ENCODE measurements at regions not wholly inside any gene's neighbourhood (a gene's known extent, or its start where the extent isn't known, plus 50 kb on each side); places are given as distances from the start of the nearest gene placed in this dataset.
"Not testable (repeated sequence)": the region's sequence is repeated elsewhere in the genome, so short reads cannot be mapped to it uniquely, and the experiment has no call there.

DNA sequence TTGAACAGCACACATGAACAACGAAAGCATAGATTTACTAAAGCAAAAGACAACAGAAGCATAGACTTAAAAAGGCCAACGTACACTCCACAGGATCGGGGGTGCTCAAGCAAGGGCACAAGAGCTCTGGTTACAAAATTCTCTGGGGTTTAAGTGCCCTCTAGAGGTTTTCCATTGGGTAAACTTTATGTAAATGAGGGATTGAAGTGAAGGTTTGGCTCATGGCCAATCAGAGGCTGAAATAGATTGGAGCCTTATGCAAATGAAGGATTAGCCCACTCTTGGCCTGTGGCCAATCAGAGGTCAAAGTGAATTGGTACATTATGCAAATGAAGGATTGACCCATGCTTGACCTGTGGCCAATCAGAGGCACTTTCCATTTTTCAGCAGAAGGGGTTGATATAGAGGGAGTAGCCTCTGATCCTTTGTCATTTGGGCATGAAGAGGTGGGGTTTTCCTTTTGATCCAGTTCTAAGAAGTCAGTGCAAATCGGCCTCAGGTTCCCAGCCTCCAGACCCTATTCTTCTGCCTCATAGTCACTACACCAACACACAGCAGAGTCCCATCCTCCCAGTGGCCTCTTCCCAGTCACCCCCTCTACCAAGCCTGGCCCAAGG, 244.9 kb downstream of the THBS2 start:
- DNase-seq = no peak

DNA sequence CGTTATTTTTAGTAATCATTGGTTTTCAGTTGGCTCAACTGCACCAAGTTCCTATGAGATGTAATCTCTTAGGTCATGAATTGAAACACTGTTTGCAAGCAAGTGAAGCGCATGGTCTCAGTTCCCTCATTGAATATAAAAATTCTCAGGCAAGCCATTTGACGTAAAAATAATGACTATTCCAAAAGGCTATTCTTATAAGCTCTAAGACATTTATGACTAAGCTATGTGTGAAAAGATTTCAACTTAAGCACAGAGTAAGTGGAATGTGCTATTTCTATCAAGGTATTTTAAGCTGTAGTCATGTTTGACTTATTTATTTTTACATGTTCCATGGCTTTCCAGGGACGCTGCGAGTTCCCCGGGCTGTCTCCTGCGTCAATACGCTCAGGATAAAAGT, 248.5 kb downstream of the THBS2 start:
- DNase-seq = no peak

DNA sequence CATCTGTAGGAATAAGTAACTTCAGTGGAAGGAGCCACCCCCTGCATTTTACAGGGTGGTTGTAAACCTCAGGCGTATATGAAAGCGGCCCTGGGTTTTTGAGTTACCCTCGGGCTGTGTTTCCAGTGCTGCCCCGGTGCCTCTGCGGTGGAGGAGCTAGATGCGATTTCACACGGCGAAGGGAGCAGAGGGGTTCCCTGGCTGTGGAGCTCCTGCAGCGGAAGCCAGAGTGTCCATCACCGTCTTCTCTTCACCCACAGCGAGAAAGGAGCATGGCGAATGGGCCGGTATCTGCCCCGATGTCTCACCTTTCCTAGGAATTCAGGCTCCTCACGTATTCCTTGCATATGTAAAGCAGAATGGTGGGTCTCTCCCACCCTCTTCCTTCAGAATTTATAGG, 253.6 kb downstream of the THBS2 start:
- no peak for DNase-seq

DNA sequence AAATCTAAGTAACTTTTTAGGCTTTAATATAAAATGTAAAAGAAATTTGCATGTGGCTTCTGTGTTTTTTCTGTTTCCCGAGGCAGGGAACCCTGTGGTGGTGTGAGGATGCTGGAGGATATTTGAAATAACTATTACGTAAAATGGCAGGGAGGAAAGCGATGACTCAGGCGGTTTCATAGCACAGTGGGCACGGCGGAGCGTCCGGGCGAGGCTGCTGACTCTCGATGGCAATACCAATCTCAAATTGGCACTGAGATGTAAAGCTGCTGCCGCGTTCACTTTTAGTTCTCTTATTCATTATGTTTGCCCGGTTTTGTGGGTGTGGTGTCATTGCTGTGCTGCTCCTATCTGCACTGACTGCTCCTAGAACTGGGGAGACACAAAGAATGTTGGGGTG, 254.3 kb downstream of the THBS2 start:
- peak in 1 of 4 experiments; percentile 6 for DNase-seq

DNA sequence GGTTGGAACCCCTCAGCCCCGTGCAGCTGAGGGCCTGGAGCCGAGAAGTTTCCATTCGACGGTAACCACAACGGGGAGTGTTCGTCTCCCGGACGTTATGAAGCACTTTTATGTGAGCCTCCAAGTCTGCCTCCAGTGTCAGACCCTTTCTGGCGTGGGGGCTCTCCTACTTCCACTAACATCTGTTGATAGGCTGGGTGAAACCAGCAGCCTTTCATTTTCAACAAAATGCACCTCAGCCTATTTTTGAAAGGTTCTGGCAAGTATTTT, 257.4 kb downstream of the THBS2 start:
- no peak for DNase-seq

DNA sequence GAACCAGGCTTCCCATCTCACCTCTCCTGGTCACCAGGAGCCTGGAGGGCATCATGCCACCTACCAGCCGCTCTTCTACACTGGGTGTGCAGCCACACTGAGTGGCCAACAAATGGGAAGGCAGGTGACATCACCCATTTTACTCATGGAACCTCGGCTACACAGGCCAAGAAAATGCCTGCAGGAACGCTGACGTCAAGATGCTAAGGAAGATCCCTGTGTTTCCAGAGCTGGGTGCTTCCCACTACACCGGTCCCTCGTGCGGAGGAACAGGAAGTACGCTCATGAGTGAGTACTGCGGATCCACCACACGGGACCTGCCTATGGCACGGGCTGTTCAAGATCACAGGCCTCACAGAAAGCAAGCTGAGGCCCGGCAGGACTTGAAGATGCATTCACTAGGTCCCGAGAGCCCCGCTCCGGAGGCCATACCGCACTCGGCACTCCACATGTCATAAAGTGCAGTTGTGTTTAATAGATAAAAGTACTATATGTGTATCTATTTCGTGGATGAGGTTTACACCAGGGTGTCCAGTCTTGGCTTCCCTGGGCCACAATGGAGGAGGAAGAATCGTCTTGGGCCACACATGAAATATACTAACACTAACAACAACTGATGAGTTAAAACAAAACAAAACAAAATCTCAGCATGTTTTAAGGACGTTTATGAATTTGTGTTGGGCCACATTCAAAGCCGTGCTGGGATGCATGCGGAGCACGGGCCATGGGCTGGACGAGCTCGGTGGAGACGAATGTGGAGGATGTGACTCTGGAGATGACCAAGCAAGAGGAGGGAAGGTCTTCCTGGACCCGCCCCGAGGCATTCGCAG, 257.9 kb downstream of the THBS2 start:
- DNase-seq = no peak

DNA sequence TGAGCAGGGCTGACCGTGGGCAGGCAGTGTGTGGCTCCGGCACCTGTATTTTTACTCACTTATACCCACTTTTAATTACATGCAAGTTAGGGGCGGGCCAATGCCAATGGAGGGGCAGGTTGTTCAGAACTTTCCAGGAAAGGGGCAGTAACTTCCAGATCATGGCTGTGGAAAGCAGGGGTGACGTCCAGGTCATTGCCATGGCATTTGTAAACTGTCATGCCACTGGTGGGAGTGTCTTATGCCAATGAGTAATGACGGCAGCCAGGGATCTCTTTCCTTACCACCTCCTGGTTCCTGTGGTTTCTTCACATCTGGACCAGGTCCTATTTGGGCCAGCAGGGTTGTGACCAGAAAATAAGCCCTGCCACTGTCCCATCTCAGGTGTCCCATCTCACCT, 258.7 kb downstream of the THBS2 start:
- DNase-seq = no peak

DNA sequence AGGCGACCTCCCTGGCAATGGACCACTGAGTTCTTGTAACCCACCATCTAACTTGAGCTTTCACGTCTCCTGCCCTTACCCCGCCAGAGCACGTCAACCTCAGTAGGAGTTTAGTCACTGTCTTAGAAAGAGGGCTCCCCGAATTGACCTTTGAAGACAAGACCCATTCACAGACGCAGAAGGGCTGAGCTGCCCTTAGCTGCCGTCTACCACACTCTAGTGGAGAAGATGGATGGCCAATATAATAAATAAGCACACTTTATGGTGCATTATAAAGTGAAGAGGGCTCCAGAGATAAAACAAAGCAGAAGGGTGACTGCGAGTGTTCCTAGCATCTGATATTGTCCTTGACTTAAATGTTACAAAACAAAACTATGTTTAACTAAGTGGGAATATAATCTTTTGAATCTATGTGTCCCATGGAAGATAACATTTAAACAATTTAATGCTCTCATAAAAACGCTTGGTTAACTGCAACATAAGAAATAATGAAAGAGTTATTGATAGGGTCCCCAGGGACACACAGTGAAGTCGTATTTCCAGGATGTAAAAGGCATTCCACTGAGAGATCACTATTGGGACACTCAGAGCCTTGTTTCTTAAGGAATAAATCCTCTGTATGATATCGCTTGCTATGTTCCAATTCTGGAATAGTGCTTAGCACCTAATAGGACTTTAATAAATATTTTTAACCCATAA, 261.1 kb downstream of the THBS2 start:
- DNase-seq = no peak

DNA sequence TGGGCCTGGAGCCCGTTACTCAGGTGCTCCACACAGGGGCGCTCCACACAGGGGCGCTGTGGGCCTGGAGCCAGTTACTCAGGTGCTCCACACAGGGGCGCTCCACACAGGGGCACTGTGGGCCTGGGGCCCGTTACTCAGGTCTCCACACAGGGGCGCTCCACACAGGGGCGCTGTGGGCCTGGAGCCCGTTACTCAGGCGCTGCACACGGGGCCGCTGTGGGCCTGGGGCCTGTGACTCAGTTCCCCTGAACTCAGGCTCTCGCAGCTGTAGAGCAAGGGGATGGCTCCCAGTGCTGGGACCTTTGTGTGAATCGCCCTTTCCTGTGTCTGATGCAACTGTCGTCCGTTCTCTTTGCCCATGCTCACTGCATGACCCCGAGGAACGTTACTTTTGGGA, 262.0 kb downstream of the THBS2 start:
- not testable (repeated sequence) for DNase-seq

DNA sequence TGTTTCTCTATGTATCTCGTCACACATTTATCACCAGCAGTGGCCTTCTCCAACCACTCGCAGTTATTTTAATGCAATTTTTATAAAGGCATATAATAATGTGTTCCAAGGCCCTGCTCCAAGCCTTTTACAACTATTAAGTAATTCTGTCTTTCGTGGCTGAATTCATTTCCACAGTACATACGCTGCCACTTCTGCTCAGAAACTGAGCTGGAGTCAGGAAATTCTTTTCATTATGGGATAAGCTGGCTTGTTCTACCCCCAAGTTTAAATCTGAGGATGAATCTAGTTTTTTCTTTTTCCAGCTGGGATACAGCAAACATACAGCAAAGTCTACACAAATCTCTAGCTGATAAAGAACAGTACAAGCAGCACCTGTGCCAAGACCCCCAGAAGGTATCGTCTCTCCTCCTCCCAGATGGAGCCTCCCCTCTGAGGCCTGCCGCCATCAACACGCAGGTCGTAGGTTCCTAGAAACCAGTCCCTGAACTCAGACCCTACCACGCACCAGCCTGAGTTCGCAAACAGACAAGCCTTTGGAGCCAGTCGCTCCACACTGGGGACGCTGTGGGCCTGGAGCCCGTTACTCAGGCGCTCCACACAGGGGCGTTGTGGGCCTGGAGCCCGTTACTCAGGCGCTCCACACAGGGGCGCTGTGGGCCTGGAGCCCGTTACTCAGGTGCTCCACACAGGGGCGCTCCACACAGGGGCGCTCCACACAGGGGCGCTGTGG, 263.5 kb downstream of the THBS2 start:
- no peak for DNase-seq

DNA sequence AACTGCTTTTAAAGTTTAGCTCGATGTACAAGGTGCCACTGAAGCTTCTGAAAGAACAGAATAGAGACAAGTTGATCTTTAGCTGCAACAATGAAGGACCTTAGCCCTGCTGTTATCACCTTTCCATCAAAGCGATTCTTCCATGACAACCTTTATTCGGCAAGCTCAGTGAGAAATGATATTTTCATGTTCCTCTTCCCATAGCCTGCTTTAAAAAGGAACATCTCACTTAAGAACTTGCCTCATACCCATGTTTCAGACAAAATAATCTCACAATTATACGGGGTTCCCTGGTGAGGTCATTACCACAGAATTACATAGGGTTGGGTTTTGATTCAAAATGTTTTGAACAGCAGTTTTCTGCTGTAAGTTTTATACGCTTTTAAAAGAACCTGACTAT, 264.2 kb downstream of the THBS2 start:
- DNase-seq = no peak

DNA sequence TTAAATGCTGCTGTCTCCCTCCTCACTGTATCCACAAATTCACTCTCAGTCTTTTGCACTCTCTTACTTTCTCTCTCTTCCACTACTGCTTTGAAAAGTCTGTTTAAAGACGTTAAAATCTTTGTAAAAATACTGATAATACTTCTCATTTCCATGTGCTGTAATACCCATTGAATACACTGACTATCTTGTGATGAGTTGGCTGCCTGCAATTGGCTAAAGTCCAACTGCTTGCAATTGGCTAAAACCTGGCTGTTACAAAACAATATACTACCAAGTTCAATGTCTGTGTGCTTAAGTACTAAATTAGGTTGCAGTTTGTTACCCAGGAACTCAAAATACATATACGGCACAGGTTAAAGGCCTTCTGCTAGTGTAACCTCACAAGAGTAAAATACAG, 264.8 kb downstream of the THBS2 start:
- DNase-seq = no peak

DNA sequence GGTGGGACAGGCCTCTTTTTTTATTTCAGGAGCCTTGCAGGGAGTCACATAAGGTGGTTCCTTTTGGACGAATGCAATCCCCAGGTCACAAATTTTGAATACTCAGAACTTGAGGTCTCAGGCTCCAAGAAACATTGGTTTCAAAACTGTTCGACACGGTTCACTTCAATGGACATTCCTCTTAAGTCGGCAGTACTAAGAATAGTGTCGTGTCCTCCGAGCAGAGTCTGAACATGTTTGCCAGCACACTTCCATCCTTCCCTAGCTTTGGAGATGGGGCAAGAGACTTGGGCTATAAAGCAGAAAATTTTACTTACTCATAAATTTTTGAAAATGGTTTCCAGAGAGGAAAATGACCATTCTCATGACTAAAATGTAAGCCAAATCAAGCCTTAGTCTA, 265.4 kb downstream of the THBS2 start:
- no peak for DNase-seq

DNA sequence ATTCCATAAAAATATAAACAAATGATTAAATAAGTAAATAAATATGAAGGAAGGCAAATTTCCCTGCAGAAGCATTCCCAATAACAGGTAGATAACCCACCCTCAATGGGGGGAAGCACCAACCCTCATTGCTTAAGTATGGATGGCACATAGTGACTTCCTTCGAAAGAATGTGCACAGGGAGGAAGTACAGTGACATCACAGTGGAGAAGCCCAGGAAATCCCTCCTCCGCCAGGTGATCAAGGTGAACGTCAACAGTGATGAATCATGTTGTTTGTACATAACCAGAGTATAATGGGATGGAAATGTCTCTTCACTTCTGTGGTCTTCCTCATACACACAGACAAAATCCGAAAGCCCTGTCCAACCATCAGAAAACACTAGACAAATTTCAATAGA, 267.9 kb downstream of the THBS2 start:
- no peak for DNase-seq

DNA sequence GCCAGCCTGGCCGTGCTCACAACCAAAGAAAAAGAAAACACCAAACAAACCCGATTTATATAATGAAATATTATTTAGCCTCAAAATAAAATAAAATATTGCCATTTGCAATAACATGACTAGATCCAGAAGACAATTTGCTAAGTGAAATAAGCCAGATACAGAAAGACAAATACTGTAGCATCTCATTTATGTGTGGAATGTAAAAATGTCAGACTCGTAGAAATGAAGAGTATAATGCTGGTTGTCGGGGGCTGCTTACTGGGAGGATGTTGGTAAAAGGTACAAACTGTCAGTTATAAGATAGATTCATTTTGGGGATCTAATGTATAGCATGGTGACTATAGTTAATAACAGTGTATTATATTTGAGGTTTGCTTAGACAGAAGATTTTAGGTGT, 269.7 kb downstream of the THBS2 start:
- no peak for DNase-seq

DNA sequence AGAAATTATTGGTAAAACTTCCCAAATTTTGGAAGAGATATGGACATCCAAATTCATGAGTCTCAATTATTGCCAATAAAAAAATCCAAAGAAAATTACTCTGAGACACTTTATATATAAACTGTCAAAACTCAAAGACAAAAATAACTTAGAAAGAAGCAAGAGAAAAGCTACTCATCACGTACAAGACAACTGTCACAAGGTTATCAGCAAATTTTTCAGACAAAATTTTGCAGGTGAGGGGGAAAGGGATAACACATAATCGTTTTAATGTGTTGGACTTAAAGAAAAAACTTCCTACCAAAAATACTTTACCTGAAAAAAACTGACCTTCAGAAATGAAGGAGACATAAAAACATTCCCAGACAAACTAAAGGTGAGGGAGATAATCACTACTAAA, 272.5 kb downstream of the THBS2 start:
- DNase-seq = no peak

DNA sequence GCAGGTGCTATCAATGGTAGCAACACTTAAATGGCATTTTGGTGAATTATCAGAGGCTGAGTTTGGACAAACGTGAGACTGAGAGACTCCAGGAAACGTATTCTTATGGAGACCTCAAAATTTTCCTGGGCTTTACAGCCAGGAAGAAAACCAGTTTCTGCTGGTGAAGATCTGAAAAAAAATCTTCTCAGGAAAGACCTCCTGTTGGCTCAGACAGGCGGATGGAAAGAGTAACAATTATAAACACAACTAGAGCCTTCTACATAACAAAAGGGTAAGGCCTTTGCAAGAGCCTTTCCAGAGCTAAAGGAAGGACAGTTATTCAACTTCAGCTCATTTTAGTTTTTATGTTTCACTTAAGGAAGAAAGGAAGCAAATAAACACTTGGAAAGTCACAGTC, 274.4 kb downstream of the THBS2 start:
- no peak for DNase-seq

DNA sequence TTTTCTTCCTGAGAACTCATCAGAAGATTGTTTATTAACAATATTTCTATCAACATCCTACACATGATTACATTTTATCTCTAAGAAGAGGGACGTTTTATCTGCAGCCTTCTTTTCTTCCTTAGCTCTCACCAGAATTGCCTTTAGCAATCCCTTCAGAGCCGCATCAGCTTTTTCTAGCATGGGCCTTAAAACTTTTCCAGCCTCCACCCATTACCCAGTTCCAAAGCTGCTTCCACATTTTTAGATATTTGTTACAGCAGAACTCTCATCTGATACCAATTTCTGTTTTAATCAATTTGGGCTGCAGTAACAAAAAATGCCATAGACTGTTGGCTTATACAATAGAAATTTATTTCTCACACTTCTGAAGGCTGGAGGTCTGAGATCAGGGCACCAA, 281.5 kb downstream of the THBS2 start:
- DNase-seq = no peak

DNA sequence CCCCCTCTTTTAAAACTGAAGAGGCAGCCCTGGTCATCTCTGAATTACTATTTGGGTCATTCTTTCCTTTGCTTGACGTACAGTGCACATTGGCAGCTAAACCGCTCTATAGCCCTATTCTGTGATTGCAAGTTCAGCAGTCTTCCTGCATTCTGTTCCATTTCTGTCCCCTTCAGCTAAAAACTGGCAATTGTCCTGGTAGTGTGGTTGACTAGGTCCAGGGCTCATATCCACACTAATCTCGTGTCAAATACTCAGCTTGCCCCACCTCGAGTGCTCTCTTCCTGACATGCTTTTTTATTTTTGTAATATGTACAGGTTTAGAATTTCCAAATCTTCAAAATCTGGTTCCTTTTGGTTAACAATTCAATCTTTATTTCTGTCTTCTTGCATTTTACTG, 282.1 kb downstream of the THBS2 start:
- no peak for DNase-seq

DNA sequence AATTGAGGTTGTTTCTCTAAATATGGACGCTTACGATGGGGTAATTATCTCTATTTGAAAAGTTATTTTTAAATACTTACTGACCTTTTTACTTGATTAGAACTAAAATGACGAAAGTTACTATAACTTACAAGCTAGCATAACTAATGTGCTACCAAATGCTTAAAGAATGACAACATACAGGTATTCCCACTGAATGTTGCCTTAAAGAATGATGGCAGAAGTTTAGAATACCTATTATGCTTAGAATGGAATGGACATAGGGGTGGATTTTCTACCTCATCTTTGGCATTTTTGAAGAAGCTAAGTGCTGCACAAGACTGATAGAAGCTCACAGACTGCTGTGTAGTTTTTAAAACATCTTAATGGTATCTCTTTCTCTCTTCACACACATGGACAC, 284.8 kb downstream of the THBS2 start:
- no peak for DNase-seq

DNA sequence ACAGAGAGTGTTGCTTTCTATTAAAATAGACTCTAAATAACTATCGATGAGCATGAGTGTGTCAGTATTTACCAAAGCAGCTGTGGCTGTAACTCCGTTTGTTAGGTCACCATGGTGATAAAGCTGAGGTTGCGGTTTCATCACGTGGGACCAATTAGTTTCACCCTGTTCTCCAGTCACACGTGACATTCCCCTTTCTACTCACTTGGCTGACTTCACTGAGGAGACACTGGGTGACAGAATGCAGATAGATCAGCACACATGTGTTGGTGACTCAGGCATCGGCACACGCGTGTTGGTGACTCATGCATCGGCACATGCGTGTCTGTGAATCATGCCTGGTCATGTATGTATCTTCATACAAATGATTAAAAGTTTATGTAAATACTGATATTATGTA, 285.4 kb downstream of the THBS2 start:
- no peak for DNase-seq

DNA sequence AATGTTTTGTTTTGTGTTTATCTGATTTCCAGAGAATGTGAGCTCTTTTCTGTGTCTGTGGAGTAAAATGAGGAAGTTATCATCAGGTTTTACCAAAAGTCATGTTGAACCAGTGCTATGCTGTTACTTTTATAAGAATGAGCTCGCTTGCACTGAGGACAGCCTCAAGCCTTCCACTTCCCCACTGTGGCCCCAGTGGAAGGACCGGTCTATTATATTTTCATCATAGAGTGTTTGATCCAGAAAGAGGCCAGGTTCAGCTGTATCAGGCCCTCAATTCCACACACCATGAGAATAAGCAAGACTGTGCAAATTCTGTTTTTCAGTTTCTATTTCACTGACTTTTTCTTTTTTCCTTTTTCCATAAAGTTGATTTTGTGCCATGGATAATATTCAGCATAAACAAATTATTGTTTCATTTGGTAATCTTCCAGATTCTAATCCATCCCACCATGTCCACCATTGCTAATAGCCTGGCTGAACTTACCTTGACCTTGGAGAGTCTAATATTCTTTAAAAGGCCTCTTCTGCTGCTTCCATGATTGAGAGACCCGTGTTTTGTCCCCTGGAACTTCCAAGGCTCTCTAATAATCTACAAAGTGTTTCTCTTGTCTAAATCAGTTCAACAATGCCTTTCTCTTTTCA, 286.2 kb downstream of the THBS2 start:
- DNase-seq = no peak
